IMR-90 (cell line): ENCODE measurements at regions not wholly inside any gene's neighbourhood (a gene's known extent, or its start where the extent isn't known, plus 50 kb on each side); places are given as distances from the start of the nearest gene placed in this dataset.
A peak's percentile ranks its signal among the peaks of the same experiment; 100 is the strongest.

Experiments
- ATAC-seq: fragments of 200-7000 bp; cut with Tn5 transposase; 2 replicates; pipeline ENCODE4 v1.9.1; 2020; ENCODE audit warnings: low read depth, mild to moderate bottlenecking, moderate library complexity
- BruUV-seq: library from RNA; stranded (reverse); fragments of 400-500 nt; replicated peaks from 2 replicates; lab custom pipeline; 2021; lab: Mats Ljungman, UMichigan
- CTCF ChIA-PET: fragments of 300-600 bp; formaldehyde crosslinking; extraction: SDS; loops from one replicate; lab custom pipeline; 2021; ENCODE audit warnings: antibody characterized with exemption; lab: Yijun Ruan, JAX
- POLR2A ChIA-PET: fragments of 300-600 bp; sonication (Branson Sonifier 250); formaldehyde crosslinking; loops from one replicate; lab custom pipeline; 2022; ENCODE audit warnings: antibody characterized with exemption; ENCODE audit not compliant: unreplicated experiment; lab: Charles Lee
- DNase-seq: peaks from one replicate; pipeline ENCODE4 v3.0.0; 2013
- H2AFZ ChIP-seq: replicated peaks from 2 replicates; pipeline ENCODE3; 2013; ENCODE audit warnings: low read length, mild to moderate bottlenecking; ENCODE audit not compliant: poor library complexity
- H2AK5ac ChIP-seq: 2 replicates; pipeline ENCODE4 v1.6.1; 2013; ENCODE audit warnings: low read depth, low read length, inconsistent platforms
- H2AK9ac ChIP-seq: replicated peaks from 2 replicates; pipeline ENCODE3; 2013; ENCODE audit warnings: mild to moderate bottlenecking, low read depth, low read length, moderate library complexity; ENCODE audit not compliant: poor library complexity
- H2BK120ac ChIP-seq: 2 replicates; pipeline ENCODE4 v1.6.1; 2013; ENCODE audit warnings: low read depth, low read length, inconsistent platforms
- H2BK15ac ChIP-seq: 3 replicates; pipeline ENCODE4 v1.6.1; 2013; ENCODE audit warnings: low read depth, low read length, inconsistent platforms
- H2BK20ac ChIP-seq: 2 replicates; pipeline ENCODE4 v1.6.1; 2013; ENCODE audit warnings: low read depth, mild to moderate bottlenecking, inconsistent platforms, low read length, moderate library complexity
- H2BK5ac ChIP-seq: 2 replicates; pipeline ENCODE4 v1.6.1; 2013; ENCODE audit warnings: mild to moderate bottlenecking, low read depth, low read length, inconsistent platforms; ENCODE audit not compliant: poor library complexity, severe bottlenecking
- H3K14ac ChIP-seq: replicated peaks from 2 replicates; pipeline ENCODE4 v1.6.1; 2013; ENCODE audit warnings: low read depth, low read length, inconsistent platforms
- H3K18ac ChIP-seq: 2 replicates; pipeline ENCODE4 v1.6.1; 2013; ENCODE audit warnings: low read depth, low read length, control low read depth
- H3K23ac ChIP-seq: 2 replicates; pipeline ENCODE4 v1.6.1; 2013; ENCODE audit warnings: low read depth, low read length, inconsistent platforms
- H3K27ac ChIP-seq: 2 replicates; pipeline ENCODE4 v1.5.1; 2013; ENCODE audit warnings: mild to moderate bottlenecking, control low read depth, low read length; ENCODE audit not compliant: insufficient read depth
- H3K27me3 ChIP-seq: 2 replicates; pipeline ENCODE4 v1.6.1; 2013; ENCODE audit warnings: low read length; ENCODE audit not compliant: control insufficient read depth, insufficient read depth
- H3K36me3 ChIP-seq: 2 replicates; pipeline ENCODE4 v1.6.1; 2013; ENCODE audit warnings: low read length, mixed read lengths; ENCODE audit not compliant: control insufficient read depth, insufficient read depth
- H3K4ac ChIP-seq: 2 replicates; pipeline ENCODE4 v1.6.1; 2013; ENCODE audit warnings: low read depth, low read length, inconsistent platforms
- H3K4me1 ChIP-seq: 2 replicates; pipeline ENCODE4 v1.6.1; 2013; ENCODE audit warnings: low read length, mixed read lengths; ENCODE audit not compliant: control insufficient read depth, insufficient read depth
- H3K4me2 ChIP-seq: 2 replicates; pipeline ENCODE4 v1.6.1; 2013; ENCODE audit warnings: low read depth, mild to moderate bottlenecking, control low read depth, low read length, moderate library complexity
- H3K4me3 ChIP-seq: 2 replicates; pipeline ENCODE4 v1.5.1; 2013; ENCODE audit warnings: low read depth, mild to moderate bottlenecking, control low read depth, low read length, moderate library complexity; ENCODE audit not compliant: insufficient read depth
- H3K56ac ChIP-seq: 2 replicates; pipeline ENCODE4 v1.6.1; 2013; ENCODE audit warnings: low read length, inconsistent platforms; ENCODE audit not compliant: insufficient read depth; ENCODE audit errors: extremely low read depth
- H3K79me1 ChIP-seq, 2 experiments: 2 replicates each; pipeline ENCODE4 v1.6.1; 2013; ENCODE audit warnings: low read length in 2 of 2, inconsistent platforms in 1 of 2, low read depth in 1 of 2
- H3K9ac ChIP-seq: 2 replicates; pipeline ENCODE4 v1.6.1; 2013; ENCODE audit warnings: low read depth, low read length, control low read depth
- H3K9me1 ChIP-seq: 2 replicates; pipeline ENCODE4 v1.6.1; 2013; ENCODE audit warnings: low read length, inconsistent platforms; ENCODE audit not compliant: insufficient read depth
- H3K9me3 ChIP-seq: 2 replicates; pipeline ENCODE4 v1.6.1; 2013; ENCODE audit warnings: low read length; ENCODE audit not compliant: control insufficient read depth, insufficient read depth
- H4K20me1 ChIP-seq: 2 replicates; pipeline ENCODE4 v1.6.1; 2013; ENCODE audit warnings: low read length, inconsistent platforms; ENCODE audit not compliant: insufficient read depth
- H4K5ac ChIP-seq: 2 replicates; pipeline ENCODE4 v1.6.1; 2013; ENCODE audit warnings: mild to moderate bottlenecking, low read depth, low read length, control low read depth
- H4K8ac ChIP-seq, 2 experiments: 2 replicates each; pipeline ENCODE4 v1.6.1; 2013; ENCODE audit warnings: low read depth in 2 of 2, low read length in 2 of 2, control low read depth in 1 of 2, inconsistent platforms in 1 of 2
- H4K91ac ChIP-seq: 2 replicates; pipeline ENCODE4 v1.6.1; 2013; ENCODE audit warnings: low read depth, low read length, inconsistent platforms; ENCODE audit not compliant: insufficient read depth
- BHLHE40 ChIP-seq: fragments of 150-350 bp; IDR thresholded peaks from 2 replicates; pipeline ENCODE4 v1.6.1; 2016; ENCODE audit warnings: mild to moderate bottlenecking, low read depth, low read length
- CEBPB ChIP-seq: IDR thresholded peaks from 2 replicates; pipeline ENCODE4 v1.6.1; 2012; ENCODE audit warnings: low read depth, low read length, improper control_type of control experiment
- CHD1 ChIP-seq: IDR thresholded peaks from 2 replicates; pipeline ENCODE4 v1.6.1; 2012; ENCODE audit warnings: low read depth, low read length, improper control_type of control experiment
- FOS ChIP-seq: fragments of 150-350 bp; IDR thresholded peaks from 2 replicates; pipeline ENCODE4 v1.6.1; 2016; ENCODE audit warnings: low read depth, low read length
- MAZ ChIP-seq: IDR thresholded peaks from 2 replicates; pipeline ENCODE4 v1.6.1; 2012; ENCODE audit warnings: low read depth, mild to moderate bottlenecking, low read length, improper control_type of control experiment, moderate library complexity, borderline replicate concordance
- MXI1 ChIP-seq: IDR thresholded peaks from 2 replicates; pipeline ENCODE4 v1.6.1; 2012; ENCODE audit warnings: low read depth, mild to moderate bottlenecking, low read length, moderate library complexity, borderline replicate concordance
- NFE2L2 ChIP-seq: fragments of 150-350 bp; IDR thresholded peaks from 2 replicates; pipeline ENCODE4 v1.6.1; 2016; ENCODE audit warnings: low read depth, mild to moderate bottlenecking, low read length
- POLR2A ChIP-seq: IDR thresholded peaks from 2 replicates; pipeline ENCODE4 v1.6.1; 2012; ENCODE audit warnings: mild to moderate bottlenecking, low read depth, low read length
- RAD21 ChIP-seq: IDR thresholded peaks from 2 replicates; pipeline ENCODE4 v1.6.1; 2012; ENCODE audit warnings: low read length, improper control_type of control experiment
- RCOR1 ChIP-seq: IDR thresholded peaks from 2 replicates; pipeline ENCODE4 v1.6.1; 2012; ENCODE audit warnings: mild to moderate bottlenecking, low read length, improper control_type of control experiment; ENCODE audit not compliant: insufficient replicate concordance
- RFX5 ChIP-seq: IDR thresholded peaks from 2 replicates; pipeline ENCODE4 v1.8.0; 2012; ENCODE audit warnings: low read depth, mild to moderate bottlenecking, low read length, moderate library complexity
- SMC3 ChIP-seq: fragments of 150-350 bp; IDR thresholded peaks from 2 replicates; pipeline ENCODE4 v1.6.1; 2016; ENCODE audit warnings: low read depth, mild to moderate bottlenecking, antibody characterized with exemption, low read length, moderate library complexity
- WGBS, 2 experiments: methylation state at CpG; one replicate each; pipeline versions ENCODE4 v1.1.5 to v1.1.7; 2013; ENCODE audit warnings: missing lambda C conversion rate in 2 of 2; ENCODE audit not compliant: insufficient read length in 1 of 2; ENCODE audit errors: extremely low coverage in 2 of 2; 5-methylcytosine and 5-hydroxymethylcytosine counted together
- dilution Hi-C: fragments of 300-500 bp; cut with HindIII; formaldehyde crosslinking; loops from one replicate; pipeline ENCODE4 v1.14.3; 2018; ENCODE audit warnings: low sequenced_read_pairs; ENCODE audit not compliant: unreplicated experiment
- in situ Hi-C: fragments of 300-500 bp; cut with MboI; formaldehyde crosslinking; loops from 3 replicates; pipeline ENCODE4 v1.14.3; 2019; ENCODE audit warnings: low sequenced_read_pairs, inconsistent platforms, mixed read lengths
- intact Hi-C: fragments of 100-400 bp; cut with micrococcal nuclease; formaldehyde crosslinking; loops from 2 replicates; pipeline ENCODE4 v1.10.0; 2022
- TF ChIP-seq, protein P1 (sequence below): conservative IDR thresholded peaks from 2 replicates; pipeline ENCODE4 v1.5.1; 2012; ENCODE audit warnings: mild to moderate bottlenecking, low read depth, low read length, improper control_type of control experiment

- no peak overlapping the region for H3K18ac ChIP-seq
- no peaks in the 10 kb centered on the region for H4K20me1 ChIP-seq
- no peak overlapping the region for H3K14ac ChIP-seq
- H3K4me1 ChIP-seq = no peaks in the 10 kb centered on the region
- H3K4ac ChIP-seq = no peak overlapping the region
- intact Hi-C loops = loop anchor here (1.0 to 5.0 kb wide), 5 partner anchors 109 to 452 kb away; no protein-coding TSS in a partner anchor
- H2BK20ac ChIP-seq = no peak overlapping the region
- H2BK120ac ChIP-seq = no peak overlapping the region
- DNase-seq (peak; percentile 68), ATAC-seq (peak; percentile 95)
- no peaks in the 10 kb centered on the region for H3K9me1 ChIP-seq
- no peaks in the 10 kb centered on the region for H3K27me3 ChIP-seq
- no peak overlapping the region for H2BK5ac ChIP-seq
- no peak overlapping the region for H2AFZ ChIP-seq
- dilution Hi-C loops = no loop called here
- no peaks in the 10 kb centered on the region for H3K79me1 ChIP-seq
- H3K36me3 ChIP-seq = no peaks in the 10 kb centered on the region
- ChIA-PET POLR2A (no interaction called here), CTCF (interaction anchor here (0.6 to 2.5 kb wide), 7 partner anchors 10 to 461 kb away, joined by 3 to 15 read pairs (median 3); no protein-coding TSS in a partner anchor)
- H4K91ac ChIP-seq = no peak overlapping the region
- H4K8ac ChIP-seq = no peak overlapping the region
- BruUV-seq = no TSS peak
- in situ Hi-C loops = loop anchor here (5.0 kb wide), 1 partner anchor 399 kb away; no protein-coding TSS in a partner anchor
- peak overlapping the region; percentile 66; the same call in 1 of the 2 replicates for H3K4me2 ChIP-seq
- no peak overlapping the region for H3K56ac ChIP-seq
- H3K9ac ChIP-seq = no peak overlapping the region
- no peak overlapping the region for H2AK5ac ChIP-seq
- H2AK9ac ChIP-seq = no peak overlapping the region
- no peak overlapping the region for H3K27ac ChIP-seq
- no peaks in the 10 kb centered on the region for H3K9me3 ChIP-seq
- H2BK15ac ChIP-seq = no peak overlapping the region
- peak overlapping the region; percentile 39 for H3K4me3 ChIP-seq
- H4K5ac ChIP-seq = no peak overlapping the region
- TF ChIP-seq RAD21 = peak; percentile 93
- TF ChIP-seq MAZ = no peak
- TF ChIP-seq NFE2L2 = peak; percentile 58
- no peak for TF ChIP-seq BHLHE40
- TF ChIP-seq FOS = no peak
- TF ChIP-seq SMC3 = peak; percentile 80
- no peak for TF ChIP-seq POLR2A
- TF ChIP-seq MXI1 = no peak
- TF ChIP-seq RFX5 = no peak
- TF ChIP-seq, protein P1, sequence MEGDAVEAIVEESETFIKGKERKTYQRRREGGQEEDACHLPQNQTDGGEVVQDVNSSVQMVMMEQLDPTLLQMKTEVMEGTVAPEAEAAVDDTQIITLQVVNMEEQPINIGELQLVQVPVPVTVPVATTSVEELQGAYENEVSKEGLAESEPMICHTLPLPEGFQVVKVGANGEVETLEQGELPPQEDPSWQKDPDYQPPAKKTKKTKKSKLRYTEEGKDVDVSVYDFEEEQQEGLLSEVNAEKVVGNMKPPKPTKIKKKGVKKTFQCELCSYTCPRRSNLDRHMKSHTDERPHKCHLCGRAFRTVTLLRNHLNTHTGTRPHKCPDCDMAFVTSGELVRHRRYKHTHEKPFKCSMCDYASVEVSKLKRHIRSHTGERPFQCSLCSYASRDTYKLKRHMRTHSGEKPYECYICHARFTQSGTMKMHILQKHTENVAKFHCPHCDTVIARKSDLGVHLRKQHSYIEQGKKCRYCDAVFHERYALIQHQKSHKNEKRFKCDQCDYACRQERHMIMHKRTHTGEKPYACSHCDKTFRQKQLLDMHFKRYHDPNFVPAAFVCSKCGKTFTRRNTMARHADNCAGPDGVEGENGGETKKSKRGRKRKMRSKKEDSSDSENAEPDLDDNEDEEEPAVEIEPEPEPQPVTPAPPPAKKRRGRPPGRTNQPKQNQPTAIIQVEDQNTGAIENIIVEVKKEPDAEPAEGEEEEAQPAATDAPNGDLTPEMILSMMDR = peak; percentile 94
- TF ChIP-seq CHD1 = no peak
- TF ChIP-seq CEBPB = no peak
- TF ChIP-seq RCOR1 = no peak
- WGBS, 2 experiments = no CpG with 5 or more reads among the region's 15 CpGs
- no peak overlapping the region for H3K23ac ChIP-seq
Observed at GRCh38 chr12:85468356-85469157, 188.5 kb downstream of the ALX1 start.
